ENCODE measurements at regions not wholly inside any gene's neighbourhood (a gene's known extent, or its start where the extent isn't known, plus 50 kb on each side); places are given as distances from the start of the nearest gene placed in this dataset.

- DNase-seq, result no peak
Measured at GRCh38 chr14:31966896-31967668, 110.0 kb upstream of the ARHGAP5 start.

GRCh38 chr14:31967669-31967975 lies 109.5 kb upstream of the ARHGAP5 start:
- no peak for DNase-seq

- DNase-seq, result no peak
Measured at GRCh38 chr14:31968107-31968810, 108.8 kb upstream of the ARHGAP5 start.

GRCh38 chr14:31968956-31969698 lies 108.0 kb upstream of the ARHGAP5 start:
- no peak for DNase-seq

GRCh38 chr14:31969699-31970240 lies 107.3 kb upstream of the ARHGAP5 start:
- DNase-seq, result no peak

- no peak for DNase-seq
Measured at GRCh38 chr14:31970744-31971143, 106.4 kb upstream of the ARHGAP5 start.

- no peak for DNase-seq
Measured at GRCh38 chr14:31971612-31972011, 105.5 kb upstream of the ARHGAP5 start.

GRCh38 chr14:31977001-31977556 lies 100.0 kb upstream of the ARHGAP5 start:
- DNase-seq, result no peak

- DNase-seq, result no peak
Measured at GRCh38 chr14:31978423-31978822, 98.7 kb upstream of the ARHGAP5 start.

GRCh38 chr14:31982642-31983041 lies 94.5 kb upstream of the ARHGAP5 start:
- DNase-seq, result no peak

GRCh38 chr14:31986405-31986804 lies 90.7 kb upstream of the ARHGAP5 start:
- DNase-seq, result no peak

- no peak for DNase-seq
Measured at GRCh38 chr14:31987721-31988120, 89.4 kb upstream of the ARHGAP5 start.

- no peak for DNase-seq
Measured at GRCh38 chr14:31988244-31988643, 88.9 kb upstream of the ARHGAP5 start.

- DNase-seq, result no peak
Measured at GRCh38 chr14:31990183-31990857, 86.8 kb upstream of the ARHGAP5 start.

- DNase-seq, result no peak
Measured at GRCh38 chr14:31990926-31991572, 86.1 kb upstream of the ARHGAP5 start.

- DNase-seq, result no peak
Measured at GRCh38 chr14:31992011-31992447, 85.1 kb upstream of the ARHGAP5 start.

GRCh38 chr14:31993521-31993951 lies 83.6 kb upstream of the ARHGAP5 start:
- DNase-seq, result no peak

- DNase-seq, result no peak
Measured at GRCh38 chr14:31994391-31995033, 82.6 kb upstream of the ARHGAP5 start.

GRCh38 chr14:32003585-32003984 lies 73.5 kb upstream of the ARHGAP5 start:
- DNase-seq, result no peak

GRCh38 chr14:32004300-32004699 lies 72.8 kb upstream of the ARHGAP5 start:
- no peak for DNase-seq

GRCh38 chr14:32005628-32006027 lies 71.5 kb upstream of the ARHGAP5 start:
- DNase-seq, result no peak
